HEK293 (cell line): ENCODE measurements at regions not wholly inside any gene's neighbourhood (a gene's known extent, or its start where the extent isn't known, plus 50 kb on each side); places are given as distances from the start of the nearest gene placed in this dataset.

Experiments
- CTCF ChIA-PET: fragments of 350-600 bp; formaldehyde crosslinking; extraction: SDS; loops from one replicate; lab custom pipeline; 2021; ENCODE audit warnings: antibody characterized with exemption; lab: Yijun Ruan, JAX
- POLR2A ChIA-PET: fragments of 300-600 bp; formaldehyde crosslinking; extraction: SDS; loops from one replicate; lab custom pipeline; 2020; ENCODE audit warnings: antibody characterized with exemption, inconsistent platforms; lab: Yijun Ruan, JAX
- H3K27ac ChIP-seq: fragments of 200-500 bp; sonication (Bioruptor generic); 2 replicates; pipeline ENCODE4 v1.5.1; 2014; ENCODE audit warnings: low read depth, low read length, control low read depth, inconsistent platforms; ENCODE audit errors: extremely low read depth
- H3K36me3 ChIP-seq, 2 experiments: fragments of 200-500 bp in 1 of 2; sonication (Bioruptor generic) in 1 of 2; 1 replicate in 1 of 2; 2 replicates in 1 of 2; pipeline ENCODE4 v1.5.1; 2014 to 2017; ENCODE audit warnings: inconsistent platforms in 2 of 2, low read length in 2 of 2; ENCODE audit not compliant: control insufficient read depth in 2 of 2, insufficient read depth in 1 of 2
- H3K4me1 ChIP-seq: fragments of 200-500 bp; sonication (Bioruptor generic); 2 replicates; pipeline ENCODE4 v1.5.1; 2014; ENCODE audit warnings: mild to moderate bottlenecking, low read length, inconsistent platforms; ENCODE audit not compliant: control insufficient read depth, insufficient read depth
- H3K4me3 ChIP-seq: 2 replicates; pipeline ENCODE4 v1.5.1; 2011; ENCODE audit warnings: low read depth, mild to moderate bottlenecking, control low read depth, low read length, moderate library complexity
- H3K9me3 ChIP-seq: fragments of 200-500 bp; sonication (Bioruptor generic); 2 replicates; pipeline ENCODE4 v1.5.1; 2014; ENCODE audit warnings: low read depth, low read length, inconsistent platforms; ENCODE audit not compliant: control insufficient read depth, insufficient read depth
- IKZF3 ChIP-seq: fragments of 450-650 bp; IDR thresholded peaks from 2 replicates; pipeline ENCODE4 v1.5.0; 2018; ENCODE audit warnings: missing biosample characterization, mild to moderate bottlenecking, missing genetic modification characterization, moderate library complexity
- KLF10 ChIP-seq: fragments of 450-650 bp; IDR thresholded peaks from 2 replicates; pipeline ENCODE4 v1.5.1; 2018; ENCODE audit warnings: missing biosample characterization, mild to moderate bottlenecking, missing genetic modification characterization
- MZF1 ChIP-seq: fragments of 450-650 bp; formaldehyde crosslinking; IDR thresholded peaks from 2 replicates; pipeline ENCODE4 v1.5.1; 2017; ENCODE audit warnings: missing biosample characterization, missing genetic modification characterization, borderline replicate concordance
- PRDM1 ChIP-seq: fragments of 450-650 bp; formaldehyde crosslinking; IDR thresholded peaks from 2 replicates; pipeline ENCODE4; 2016; ENCODE audit warnings: missing biosample characterization, missing genetic modification characterization
- SCRT2 ChIP-seq: fragments of 450-650 bp; formaldehyde crosslinking; IDR thresholded peaks from 2 replicates; pipeline ENCODE4 v1.5.1; 2016; ENCODE audit warnings: missing biosample characterization, missing genetic modification characterization
- TRIM28 ChIP-seq: IDR thresholded peaks from 2 replicates; pipeline ENCODE4 v1.6.1; 2011; ENCODE audit warnings: low read length, control low read depth, borderline replicate concordance
- YY1 ChIP-seq: fragments of 450-650 bp; formaldehyde crosslinking; IDR thresholded peaks from 2 replicates; pipeline ENCODE4 v1.5.1; 2018; ENCODE audit warnings: missing biosample characterization, missing genetic modification characterization
- YY2 ChIP-seq: fragments of 450-650 bp; formaldehyde crosslinking; IDR thresholded peaks from 2 replicates; pipeline ENCODE4 v1.5.1; 2016; ENCODE audit warnings: missing biosample characterization, missing genetic modification characterization
- ZNF112 ChIP-seq: fragments of 450-650 bp; formaldehyde crosslinking; IDR thresholded peaks from 2 replicates; pipeline ENCODE4 v1.5.0; 2017; ENCODE audit warnings: missing biosample characterization, missing genetic modification characterization
- ZNF121 ChIP-seq: fragments of 450-650 bp; formaldehyde crosslinking; IDR thresholded peaks from 2 replicates; pipeline ENCODE4 v1.5.1; 2016; ENCODE audit warnings: missing biosample characterization, missing genetic modification characterization
- ZNF391 ChIP-seq: fragments of 450-650 bp; formaldehyde crosslinking; IDR thresholded peaks from 2 replicates; pipeline ENCODE4 v1.5.1; 2016; ENCODE audit warnings: low read depth, missing biosample characterization, missing genetic modification characterization, borderline replicate concordance
- ZNF404 ChIP-seq: fragments of 450-650 bp; formaldehyde crosslinking; IDR thresholded peaks from 2 replicates; pipeline ENCODE4 v1.5.1; 2017; ENCODE audit warnings: missing biosample characterization, missing genetic modification characterization
- ZNF596 ChIP-seq: fragments of 450-650 bp; IDR thresholded peaks from 2 replicates; pipeline ENCODE4 v1.5.0; 2018; ENCODE audit warnings: missing biosample characterization, mild to moderate bottlenecking, missing genetic modification characterization, moderate library complexity
- ZNF660 ChIP-seq: fragments of 450-650 bp; IDR thresholded peaks from 2 replicates; pipeline ENCODE4 v1.5.1; 2018; ENCODE audit warnings: missing biosample characterization, mild to moderate bottlenecking, missing genetic modification characterization
- ZNF701 ChIP-seq: fragments of 450-650 bp; formaldehyde crosslinking; IDR thresholded peaks from 2 replicates; pipeline ENCODE4 v1.5.1; 2016; ENCODE audit warnings: missing biosample characterization, missing genetic modification characterization
- ZSCAN30 ChIP-seq: fragments of 450-650 bp; IDR thresholded peaks from 2 replicates; pipeline ENCODE4 v1.5.1; 2018; ENCODE audit warnings: missing biosample characterization, mild to moderate bottlenecking, missing genetic modification characterization, moderate library complexity
- ZXDB ChIP-seq: fragments of 450-650 bp; formaldehyde crosslinking; IDR thresholded peaks from 2 replicates; pipeline ENCODE4 v1.5.1; 2016; ENCODE audit warnings: missing biosample characterization, missing genetic modification characterization
- TF ChIP-seq, protein P1 (sequence below): fragments of 450-650 bp; formaldehyde crosslinking; IDR thresholded peaks from 2 replicates; pipeline ENCODE4 v1.5.1; 2016; ENCODE audit warnings: missing biosample characterization, missing genetic modification characterization, borderline replicate concordance
- TF ChIP-seq, protein P2 (sequence below): fragments of 450-650 bp; formaldehyde crosslinking; IDR thresholded peaks from 2 replicates; pipeline ENCODE4 v1.5.1; 2016; ENCODE audit warnings: missing biosample characterization, missing genetic modification characterization
- TF ChIP-seq, protein P3 (sequence below): fragments of 450-650 bp; formaldehyde crosslinking; IDR thresholded peaks from 2 replicates; pipeline ENCODE4 v1.5.1; 2016; ENCODE audit warnings: missing biosample characterization, missing genetic modification characterization
- TF ChIP-seq, protein P4 (sequence below): fragments of 450-650 bp; formaldehyde crosslinking; IDR thresholded peaks from 2 replicates; pipeline ENCODE4 v1.5.1; 2016; ENCODE audit warnings: missing biosample characterization, missing genetic modification characterization
- TF ChIP-seq, protein P5 (sequence below): fragments of 450-650 bp; formaldehyde crosslinking; IDR thresholded peaks from 2 replicates; pipeline ENCODE4 v1.5.1; 2016; ENCODE audit warnings: missing biosample characterization, missing genetic modification characterization

DNA sequence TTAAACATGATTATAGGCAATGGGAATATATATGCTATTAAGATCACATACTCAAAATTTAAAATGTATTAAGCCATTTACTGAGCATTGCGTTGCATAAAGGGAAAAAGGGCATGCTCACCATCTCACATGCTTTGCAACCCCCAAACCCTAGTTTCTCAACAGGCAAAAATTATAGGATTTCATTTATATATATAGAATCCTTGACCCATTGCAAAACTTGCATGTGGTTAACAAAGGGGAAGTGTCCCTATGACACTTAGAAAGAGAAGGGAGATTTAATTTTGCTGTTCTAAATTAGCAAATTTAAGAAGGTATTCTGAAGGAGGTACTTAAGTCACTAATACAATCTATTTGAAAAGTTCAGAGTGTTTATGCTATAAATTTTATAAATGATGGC is 837.8 kb downstream of the DIPK2A start (continued):
- TF ChIP-seq, protein P1, sequence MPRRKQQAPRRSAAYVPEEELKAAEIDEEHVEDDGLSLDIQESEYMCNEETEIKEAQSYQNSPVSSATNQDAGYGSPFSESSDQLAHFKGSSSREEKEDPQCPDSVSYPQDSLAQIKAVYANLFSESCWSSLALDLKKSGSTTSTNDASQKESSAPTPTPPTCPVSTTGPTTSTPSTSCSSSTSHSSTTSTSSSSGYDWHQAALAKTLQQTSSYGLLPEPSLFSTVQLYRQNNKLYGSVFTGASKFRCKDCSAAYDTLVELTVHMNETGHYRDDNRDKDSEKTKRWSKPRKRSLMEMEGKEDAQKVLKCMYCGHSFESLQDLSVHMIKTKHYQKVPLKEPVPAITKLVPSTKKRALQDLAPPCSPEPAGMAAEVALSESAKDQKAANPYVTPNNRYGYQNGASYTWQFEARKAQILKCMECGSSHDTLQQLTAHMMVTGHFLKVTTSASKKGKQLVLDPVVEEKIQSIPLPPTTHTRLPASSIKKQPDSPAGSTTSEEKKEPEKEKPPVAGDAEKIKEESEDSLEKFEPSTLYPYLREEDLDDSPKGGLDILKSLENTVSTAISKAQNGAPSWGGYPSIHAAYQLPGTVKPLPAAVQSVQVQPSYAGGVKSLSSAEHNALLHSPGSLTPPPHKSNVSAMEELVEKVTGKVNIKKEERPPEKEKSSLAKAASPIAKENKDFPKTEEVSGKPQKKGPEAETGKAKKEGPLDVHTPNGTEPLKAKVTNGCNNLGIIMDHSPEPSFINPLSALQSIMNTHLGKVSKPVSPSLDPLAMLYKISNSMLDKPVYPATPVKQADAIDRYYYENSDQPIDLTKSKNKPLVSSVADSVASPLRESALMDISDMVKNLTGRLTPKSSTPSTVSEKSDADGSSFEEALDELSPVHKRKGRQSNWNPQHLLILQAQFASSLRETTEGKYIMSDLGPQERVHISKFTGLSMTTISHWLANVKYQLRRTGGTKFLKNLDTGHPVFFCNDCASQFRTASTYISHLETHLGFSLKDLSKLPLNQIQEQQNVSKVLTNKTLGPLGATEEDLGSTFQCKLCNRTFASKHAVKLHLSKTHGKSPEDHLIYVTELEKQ (tag by site-specific recombination), result no peak
- no peak for TF ChIP-seq ZNF596 (tag by site-specific recombination)
- TF ChIP-seq, all 188 proteins: peak for 0

DNA sequence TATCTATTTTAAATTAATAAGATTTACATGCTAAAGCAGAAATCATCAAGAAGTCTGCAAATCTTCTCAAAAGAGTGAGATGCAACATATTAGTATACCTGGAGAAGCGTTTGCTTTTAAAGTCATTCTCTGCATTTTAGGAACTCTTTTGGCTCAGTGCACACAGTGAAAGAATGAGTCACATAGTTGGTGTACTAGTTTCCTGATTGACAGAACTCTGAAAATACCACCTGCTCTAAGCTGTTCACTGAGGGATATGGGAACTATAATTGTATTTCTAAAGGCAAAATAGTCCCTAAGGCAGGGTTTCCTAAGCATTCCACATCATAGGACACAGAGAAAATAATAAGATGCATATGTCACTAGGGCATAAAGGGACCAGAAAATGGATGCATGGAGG is 838.5 kb downstream of the DIPK2A start:
- H3K4me3 ChIP-seq, result no peak overlapping the region
- H3K36me3 ChIP-seq, result no peaks in the 10 kb centered on the region
- POLR2A ChIA-PET, result no interaction called here
- CTCF ChIA-PET, result no interaction called here
- no peak for TF ChIP-seq ZSCAN30 (tag by site-specific recombination)
- no peak overlapping the region for H3K27ac ChIP-seq
- no peaks in the 10 kb centered on the region for H3K9me3 ChIP-seq
- H3K4me1 ChIP-seq, result no peaks in the 10 kb centered on the region

DNA sequence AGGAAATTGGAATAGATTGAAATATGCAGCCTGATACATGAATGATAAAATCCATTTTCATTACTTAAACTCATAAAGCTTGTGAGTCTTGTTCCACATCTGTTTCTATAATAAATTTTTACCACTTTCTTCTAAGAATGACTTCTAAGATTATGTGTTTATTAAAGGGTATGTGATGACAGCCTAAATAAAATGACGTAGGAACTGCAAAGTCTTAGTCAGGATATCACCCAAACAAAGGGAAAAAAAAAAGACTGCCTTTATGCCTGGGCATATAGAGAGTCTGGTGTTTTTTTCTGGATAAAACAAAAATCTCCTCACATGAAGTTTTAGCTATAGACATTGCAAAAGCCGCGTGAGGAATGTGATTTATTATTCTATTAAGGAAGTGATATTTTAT is 844.0 kb downstream of the DIPK2A start:
- Histone ChIP-seq H3K4me3 (no peak overlapping the region), H3K27ac (no peak overlapping the region), H3K9me3 (no peaks in the 10 kb centered on the region), H3K36me3 (no peaks in the 10 kb centered on the region), H3K4me1 (no peaks in the 10 kb centered on the region)
- no peak for TF ChIP-seq PRDM1 (tag by site-specific recombination)
- POLR2A ChIA-PET, result no interaction called here
- CTCF ChIA-PET, result interaction anchor here (0.6 kb wide), 1 partner anchor 764 kb away, joined by 3 read pairs; no protein-coding TSS in a partner anchor

DNA sequence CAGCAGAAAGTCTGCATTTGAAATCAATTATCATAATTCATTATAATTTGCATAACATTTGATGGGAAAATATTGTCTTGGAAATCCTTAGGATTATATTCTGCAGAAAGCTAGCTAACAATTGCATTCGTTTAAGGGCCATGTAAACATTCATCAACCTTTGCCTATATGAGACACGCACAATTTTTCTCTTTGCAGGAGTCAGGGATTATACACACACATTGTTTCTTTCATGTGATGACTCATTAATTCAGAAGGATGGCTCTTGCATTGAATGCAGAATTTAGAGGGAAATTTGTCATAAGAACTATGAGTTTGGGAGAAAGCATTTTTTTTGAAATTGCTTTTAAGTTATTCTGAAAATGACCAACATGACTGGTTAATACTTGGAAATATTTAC is 844.7 kb downstream of the DIPK2A start:
- Histone ChIP-seq H3K9me3 (no peaks in the 10 kb centered on the region), H3K4me1 (no peaks in the 10 kb centered on the region), H3K36me3 (no peaks in the 10 kb centered on the region), H3K27ac (no peak overlapping the region), H3K4me3 (no peak overlapping the region)
- TF ChIP-seq YY1 (tag by site-specific recombination) (no peak), ZNF404 (tag by site-specific recombination) (no peak), ZXDB (tag by site-specific recombination) (no peak), ZNF112 (tag by site-specific recombination) (no peak), KLF10 (tag by site-specific recombination) (no peak), ZNF596 (tag by site-specific recombination) (no peak), ZNF121 (tag by site-specific recombination) (no peak), YY2 (tag by site-specific recombination) (no peak), ZNF391 (no peak), IKZF3 (no peak), MZF1 (no peak), TRIM28 (no peak), SCRT2 (tag by site-specific recombination) (no peak), ZNF701 (no peak), ZNF660 (no peak), PRDM1 (tag by site-specific recombination) (no peak)
- TF ChIP-seq, protein P2, sequence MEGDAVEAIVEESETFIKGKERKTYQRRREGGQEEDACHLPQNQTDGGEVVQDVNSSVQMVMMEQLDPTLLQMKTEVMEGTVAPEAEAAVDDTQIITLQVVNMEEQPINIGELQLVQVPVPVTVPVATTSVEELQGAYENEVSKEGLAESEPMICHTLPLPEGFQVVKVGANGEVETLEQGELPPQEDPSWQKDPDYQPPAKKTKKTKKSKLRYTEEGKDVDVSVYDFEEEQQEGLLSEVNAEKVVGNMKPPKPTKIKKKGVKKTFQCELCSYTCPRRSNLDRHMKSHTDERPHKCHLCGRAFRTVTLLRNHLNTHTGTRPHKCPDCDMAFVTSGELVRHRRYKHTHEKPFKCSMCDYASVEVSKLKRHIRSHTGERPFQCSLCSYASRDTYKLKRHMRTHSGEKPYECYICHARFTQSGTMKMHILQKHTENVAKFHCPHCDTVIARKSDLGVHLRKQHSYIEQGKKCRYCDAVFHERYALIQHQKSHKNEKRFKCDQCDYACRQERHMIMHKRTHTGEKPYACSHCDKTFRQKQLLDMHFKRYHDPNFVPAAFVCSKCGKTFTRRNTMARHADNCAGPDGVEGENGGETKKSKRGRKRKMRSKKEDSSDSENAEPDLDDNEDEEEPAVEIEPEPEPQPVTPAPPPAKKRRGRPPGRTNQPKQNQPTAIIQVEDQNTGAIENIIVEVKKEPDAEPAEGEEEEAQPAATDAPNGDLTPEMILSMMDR (tag by site-specific recombination), result no peak
- TF ChIP-seq, protein P3, sequence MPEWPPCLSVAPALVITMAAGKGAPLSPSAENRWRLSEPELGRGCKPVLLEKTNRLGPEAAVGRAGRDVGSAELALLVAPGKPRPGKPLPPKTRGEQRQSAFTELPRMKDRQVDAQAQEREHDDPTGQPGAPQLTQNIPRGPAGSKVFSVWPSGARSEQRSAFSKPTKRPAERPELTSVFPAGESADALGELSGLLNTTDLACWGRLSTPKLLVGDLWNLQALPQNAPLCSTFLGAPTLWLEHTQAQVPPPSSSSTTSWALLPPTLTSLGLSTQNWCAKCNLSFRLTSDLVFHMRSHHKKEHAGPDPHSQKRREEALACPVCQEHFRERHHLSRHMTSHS (tag by site-specific recombination), result no peak
- TF ChIP-seq, protein P4, sequence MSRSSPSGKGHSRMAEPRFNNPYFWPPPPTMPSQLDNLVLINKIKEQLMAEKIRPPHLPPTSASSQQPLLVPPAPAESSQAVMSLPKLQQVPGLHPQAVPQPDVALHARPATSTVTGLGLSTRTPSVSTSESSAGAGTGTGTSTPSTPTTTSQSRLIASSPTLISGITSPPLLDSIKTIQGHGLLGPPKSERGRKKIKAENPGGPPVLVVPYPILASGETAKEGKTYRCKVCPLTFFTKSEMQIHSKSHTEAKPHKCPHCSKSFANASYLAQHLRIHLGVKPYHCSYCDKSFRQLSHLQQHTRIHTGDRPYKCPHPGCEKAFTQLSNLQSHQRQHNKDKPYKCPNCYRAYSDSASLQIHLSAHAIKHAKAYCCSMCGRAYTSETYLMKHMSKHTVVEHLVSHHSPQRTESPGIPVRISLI, result no peak
- TF ChIP-seq, protein P5, sequence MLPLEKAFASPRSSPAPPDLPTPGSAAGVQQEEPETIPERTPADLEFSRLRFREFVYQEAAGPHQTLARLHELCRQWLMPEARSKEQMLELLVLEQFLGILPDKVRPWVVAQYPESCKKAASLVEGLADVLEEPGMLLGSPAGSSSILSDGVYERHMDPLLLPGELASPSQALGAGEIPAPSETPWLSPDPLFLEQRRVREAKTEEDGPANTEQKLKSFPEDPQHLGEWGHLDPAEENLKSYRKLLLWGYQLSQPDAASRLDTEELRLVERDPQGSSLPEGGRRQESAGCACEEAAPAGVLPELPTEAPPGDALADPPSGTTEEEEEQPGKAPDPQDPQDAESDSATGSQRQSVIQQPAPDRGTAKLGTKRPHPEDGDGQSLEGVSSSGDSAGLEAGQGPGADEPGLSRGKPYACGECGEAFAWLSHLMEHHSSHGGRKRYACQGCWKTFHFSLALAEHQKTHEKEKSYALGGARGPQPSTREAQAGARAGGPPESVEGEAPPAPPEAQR, result no peak
- ChIA-PET CTCF (interaction anchor here (0.6 kb wide), 1 partner anchor 764 kb away, joined by 3 read pairs; no protein-coding TSS in a partner anchor), POLR2A (no interaction called here)
